ENCODE measurements at regions not wholly inside any gene's neighbourhood (a gene's known extent, or its start where the extent isn't known, plus 50 kb on each side); places are given as distances from the start of the nearest gene placed in this dataset.

DNA sequence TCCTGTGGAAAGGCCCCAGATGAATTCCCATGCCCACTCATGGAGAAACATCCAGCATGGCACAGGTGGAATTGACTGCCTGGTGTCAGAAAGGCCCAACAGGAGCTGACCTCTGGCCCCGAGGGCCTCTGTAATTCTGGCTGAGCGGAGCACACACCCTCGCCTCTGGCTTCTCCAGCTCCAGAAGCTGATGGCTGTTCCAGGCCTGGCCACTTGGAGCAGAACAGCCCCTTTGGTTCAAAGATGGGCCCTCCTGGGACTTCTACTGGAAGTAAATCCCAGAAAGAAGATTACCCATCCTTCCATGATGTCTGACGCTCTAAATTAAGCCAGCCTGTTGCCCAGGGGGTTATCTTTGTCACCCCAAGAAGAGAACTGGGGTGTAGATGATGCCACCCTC is 275.1 kb upstream of the CDH4 start:
- TF ChIP-seq, protein P1, sequence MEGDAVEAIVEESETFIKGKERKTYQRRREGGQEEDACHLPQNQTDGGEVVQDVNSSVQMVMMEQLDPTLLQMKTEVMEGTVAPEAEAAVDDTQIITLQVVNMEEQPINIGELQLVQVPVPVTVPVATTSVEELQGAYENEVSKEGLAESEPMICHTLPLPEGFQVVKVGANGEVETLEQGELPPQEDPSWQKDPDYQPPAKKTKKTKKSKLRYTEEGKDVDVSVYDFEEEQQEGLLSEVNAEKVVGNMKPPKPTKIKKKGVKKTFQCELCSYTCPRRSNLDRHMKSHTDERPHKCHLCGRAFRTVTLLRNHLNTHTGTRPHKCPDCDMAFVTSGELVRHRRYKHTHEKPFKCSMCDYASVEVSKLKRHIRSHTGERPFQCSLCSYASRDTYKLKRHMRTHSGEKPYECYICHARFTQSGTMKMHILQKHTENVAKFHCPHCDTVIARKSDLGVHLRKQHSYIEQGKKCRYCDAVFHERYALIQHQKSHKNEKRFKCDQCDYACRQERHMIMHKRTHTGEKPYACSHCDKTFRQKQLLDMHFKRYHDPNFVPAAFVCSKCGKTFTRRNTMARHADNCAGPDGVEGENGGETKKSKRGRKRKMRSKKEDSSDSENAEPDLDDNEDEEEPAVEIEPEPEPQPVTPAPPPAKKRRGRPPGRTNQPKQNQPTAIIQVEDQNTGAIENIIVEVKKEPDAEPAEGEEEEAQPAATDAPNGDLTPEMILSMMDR (conservative IDR thresholded peaks at IDR 0.05; ENCODE audit: low read length) = no peak
- no peak for TF ChIP-seq EZH2phosphoT487 (IDR thresholded peaks at IDR 0.05; ENCODE audit: borderline replicate concordance, low read depth, low read length)

Measured in OCI-LY7 (cell line).